A549 (cell line): ENCODE measurements at regions not wholly inside any gene's neighbourhood (a gene's known extent, or its start where the extent isn't known, plus 50 kb on each side); places are given as distances from the start of the nearest gene placed in this dataset.

Experiments used
- CHD2 ChIP-seq: fragments of 150-350 bp; IDR thresholded peaks from 2 replicates; pipeline ENCODE4 v1.6.1; 2014; ENCODE audit warnings: low read length; ENCODE audit not compliant: partially characterized antibody
- CHD4 ChIP-seq: fragments of 200-600 bp; sonication (generic); IDR thresholded peaks from 2 replicates; pipeline ENCODE4 v1.6.1; 2016; ENCODE audit warnings: antibody characterized with exemption, mild to moderate bottlenecking, borderline replicate concordance
- CTCF ChIP-seq: fragments of >200 bp; sonication (Bioruptor Twin); formaldehyde crosslinking; IDR thresholded peaks from 3 replicates; pipeline ENCODE4 v1.5.1; 2016
- EP300 ChIP-seq, 2 experiments: fragments of >200 bp; sonication (Bioruptor Twin); formaldehyde crosslinking; IDR thresholded peaks; 2 replicates in 1 of 2; 3 replicates in 1 of 2; pipeline ENCODE4 v1.6.1; 2016 to 2017
- FOXS1 ChIP-seq: fragments of 250-450 bp; sonication (Bioruptor Pico); IDR thresholded peaks from 2 replicates; pipeline ENCODE4 v1.5.0; 2020; ENCODE audit warnings: mild to moderate bottlenecking, moderate library complexity
- HOXA7 ChIP-seq: fragments of 250-450 bp; sonication (Bioruptor Pico); IDR thresholded peaks from 2 replicates; pipeline ENCODE4 v1.5.0; 2020; ENCODE audit warnings: mild to moderate bottlenecking, moderate library complexity
- PBX3 ChIP-seq: IDR thresholded peaks from 2 replicates; pipeline ENCODE4 v1.6.1; 2012
- SREBF2 ChIP-seq: fragments of 450-650 bp; IDR thresholded peaks from 2 replicates; pipeline ENCODE4 v1.6.1; 2014; ENCODE audit warnings: mild to moderate bottlenecking, moderate library complexity

- TF ChIP-seq PBX3 (no peak), EP300 (IDR thresholded peaks at IDR 0.05) (no peak), CTCF (no peak), CHD4 (no peak), FOXS1 (CRISPR knock-in tag) (no peak), HOXA7 (CRISPR knock-in tag) (no peak), CHD2 (no peak), SREBF2 (no peak)
Observed at GRCh38 chr21:28342212-28342810, 650.4 kb downstream of the LTN1 start.
